ENCODE measurements at regions not wholly inside any gene's neighbourhood (a gene's known extent, or its start where the extent isn't known, plus 50 kb on each side); places are given as distances from the start of the nearest gene placed in this dataset.
"Not testable (repeated sequence)": the region's sequence is repeated elsewhere in the genome, so short reads cannot be mapped to it uniquely, and the experiment has no call there.

GRCh38 chr3:11739706-11740105 is 96.0 kb upstream of the VGLL4 start:
- H3K27ac ChIP-seq, result no peak overlapping the region
- no peak for TF ChIP-seq ZFX (IDR thresholded peaks at IDR 0.05)
- no peak for TF ChIP-seq CTCF (conservative IDR thresholded peaks at IDR 0.05)

GRCh38 chr3:11739123-11739522 is 95.4 kb upstream of the VGLL4 start:
- no peak overlapping the region for H3K27ac ChIP-seq
- no peak for TF ChIP-seq CTCF (conservative IDR thresholded peaks at IDR 0.05)
- no peak for TF ChIP-seq ZFX (IDR thresholded peaks at IDR 0.05)

- no peak overlapping the region for H3K27ac ChIP-seq
- TF ChIP-seq CTCF (conservative IDR thresholded peaks at IDR 0.05) (no peak), ZFX (IDR thresholded peaks at IDR 0.05) (no peak)
Observed at GRCh38 chr3:11737742-11738141, 94.0 kb upstream of the VGLL4 start.

GRCh38 chr3:11736136-11736833 is 92.6 kb upstream of the VGLL4 start:
- no peak overlapping the region for H3K27ac ChIP-seq
- no peak for TF ChIP-seq ZFX (IDR thresholded peaks at IDR 0.05)

GRCh38 chr3:11735638-11736037 is 91.9 kb upstream of the VGLL4 start:
- H3K27ac ChIP-seq, result no peak overlapping the region
- TF ChIP-seq CTCF (conservative IDR thresholded peaks at IDR 0.05) (no peak; the same call in 1 of the 2 replicates), ZFX (IDR thresholded peaks at IDR 0.05) (no peak)

- not testable (repeated sequence) for H3K27ac ChIP-seq
Observed at GRCh38 chr3:11735111-11735510, 91.4 kb upstream of the VGLL4 start.

- TF ChIP-seq ZFX (IDR thresholded peaks at IDR 0.05) (no peak), CTCF (conservative IDR thresholded peaks at IDR 0.05) (no peak)
Observed at GRCh38 chr3:11733914-11734313, 90.2 kb upstream of the VGLL4 start.

GRCh38 chr3:11727207-11727606 is 83.5 kb upstream of the VGLL4 start:
- TF ChIP-seq CTCF (conservative IDR thresholded peaks at IDR 0.05) (no peak), ZFX (IDR thresholded peaks at IDR 0.05) (no peak)

More at GRCh38 chr3:11733914-11734313, 90.2 kb upstream of the VGLL4 start:
- H3K27ac ChIP-seq, result no peak overlapping the region

More at GRCh38 chr3:11727207-11727606, 83.5 kb upstream of the VGLL4 start:
- no peak overlapping the region for H3K27ac ChIP-seq

Data from C4-2B (cell line).